ENCODE measurements at regions not wholly inside any gene's neighbourhood (a gene's known extent, or its start where the extent isn't known, plus 50 kb on each side); places are given as distances from the start of the nearest gene placed in this dataset.

- TF ChIP-seq SIN3A (IDR thresholded peaks at IDR 0.05; ENCODE audit: borderline replicate concordance, insufficient read depth, low read length) = no peak
- no peak for TF ChIP-seq REST (IDR thresholded peaks at IDR 0.05; ENCODE audit: insufficient read depth in 1 of 2, low read depth in 2 of 2, low read length in 2 of 2)
- TF ChIP-seq TAF1 (IDR thresholded peaks at IDR 0.05; ENCODE audit: borderline replicate concordance, insufficient read depth, low read length) = no peak
- no peak for TF ChIP-seq FOXP2 (optimal IDR thresholded peaks at IDR 0.05; ENCODE audit: borderline replicate concordance, extremely low read depth, extremely low read length, insufficient read depth)
- TF ChIP-seq POLR2AphosphoS5 (IDR thresholded peaks at IDR 0.05; ENCODE audit: low read depth, low read length) = no peak
Measured at GRCh38 chr10:33952692-33953360, 618.4 kb upstream of the NRP1 start.

GRCh38 chr10:33950206-33950605 lies 615.7 kb upstream of the NRP1 start:
- TF ChIP-seq REST (IDR thresholded peaks at IDR 0.05; ENCODE audit: insufficient read depth in 1 of 2, low read depth in 2 of 2, low read length in 2 of 2) = no peak
- no peak for TF ChIP-seq SIN3A (IDR thresholded peaks at IDR 0.05; ENCODE audit: borderline replicate concordance, insufficient read depth, low read length)
- no peak for TF ChIP-seq POLR2AphosphoS5 (IDR thresholded peaks at IDR 0.05; ENCODE audit: low read depth, low read length)
- TF ChIP-seq FOXP2 (optimal IDR thresholded peaks at IDR 0.05; ENCODE audit: borderline replicate concordance, extremely low read depth, extremely low read length, insufficient read depth) = no peak
- TF ChIP-seq TAF1 (IDR thresholded peaks at IDR 0.05; ENCODE audit: borderline replicate concordance, insufficient read depth, low read length) = no peak

GRCh38 chr10:33947544-33947943 lies 613.1 kb upstream of the NRP1 start:
- no peak for TF ChIP-seq POLR2AphosphoS5 (IDR thresholded peaks at IDR 0.05; ENCODE audit: low read depth, low read length)
- TF ChIP-seq SIN3A (IDR thresholded peaks at IDR 0.05; ENCODE audit: borderline replicate concordance, insufficient read depth, low read length) = no peak
- TF ChIP-seq FOXP2 (optimal IDR thresholded peaks at IDR 0.05; ENCODE audit: borderline replicate concordance, extremely low read depth, extremely low read length, insufficient read depth) = no peak
- TF ChIP-seq REST (IDR thresholded peaks at IDR 0.05; ENCODE audit: insufficient read depth in 1 of 2, low read depth in 2 of 2, low read length in 2 of 2) = no peak
- no peak for TF ChIP-seq TAF1 (IDR thresholded peaks at IDR 0.05; ENCODE audit: borderline replicate concordance, insufficient read depth, low read length)

GRCh38 chr10:33945051-33945450 lies 610.6 kb upstream of the NRP1 start:
- no peak for TF ChIP-seq POLR2AphosphoS5 (IDR thresholded peaks at IDR 0.05; ENCODE audit: low read depth, low read length)
- TF ChIP-seq TAF1 (IDR thresholded peaks at IDR 0.05; ENCODE audit: borderline replicate concordance, insufficient read depth, low read length) = no peak
- TF ChIP-seq REST (IDR thresholded peaks at IDR 0.05; ENCODE audit: insufficient read depth in 1 of 2, low read depth in 2 of 2, low read length in 2 of 2) = no peak
- TF ChIP-seq SIN3A (IDR thresholded peaks at IDR 0.05; ENCODE audit: borderline replicate concordance, insufficient read depth, low read length) = no peak
- TF ChIP-seq FOXP2 (optimal IDR thresholded peaks at IDR 0.05; ENCODE audit: borderline replicate concordance, extremely low read depth, extremely low read length, insufficient read depth) = no peak

Measured in PFSK-1 (cell line).